ENCODE measurements at regions not wholly inside any gene's neighbourhood (a gene's known extent, or its start where the extent isn't known, plus 50 kb on each side); places are given as distances from the start of the nearest gene placed in this dataset.
A peak's percentile ranks its signal among the peaks of the same experiment; 100 is the strongest.

- ATAC-seq (replicated peaks in 1 of 4), result peak in 2 of 4 experiments; percentile 26 to 38
- Histone ChIP-seq H3K4me1 (ENCODE audit: control insufficient read depth in 1 of 2, extremely low read depth in 1 of 2, insufficient read depth in 2 of 2, low read length in 2 of 2) (peaks cover 0 to 3% of the 10 kb centered on the region in 2 experiments), H3K4me3 (ENCODE audit: control insufficient read depth in 1 of 2, extremely low read depth in 1 of 2, low read length in 1 of 2) (no peak overlapping the region), H3K27ac (ENCODE audit: low read length) (peak overlapping the region; percentile 57), H3K9me3 (no peaks in the 10 kb centered on the region), H3K36me3 (ENCODE audit: control insufficient read depth in 2 of 2, extremely low read depth in 1 of 2, insufficient read depth in 1 of 2, low read length in 1 of 2) (no peaks in the 10 kb centered on the region), H3K27me3 (replicated peaks in 1 of 2; ENCODE audit: control insufficient read depth in 2 of 2, extremely low read depth in 1 of 2, insufficient read depth in 2 of 2, low read length in 1 of 2) (no peaks in the 10 kb centered on the region)
- DNase-seq, result peak in 1 of 35 experiments; percentile 24
- Mint-ChIP-seq H3K4me1 (peaks cover 11 to 18% (median 17%) of the 10 kb centered on the region in 3 donors), H3K36me3 (no peaks in the 10 kb centered on the region), H3K27me3 (no peaks in the 10 kb centered on the region), H3K4me3 (peak overlapping the region; percentile 24 to 71 (median 49)), H3K9me3 (peaks cover 0 to 5% (median under 1%) of the 10 kb centered on the region in 3 donors), H3K27ac (peak overlapping the region; percentile 78 to 90)
- POLR2A ChIA-PET, result interaction anchor here in 1 of 2 donors (0.5 kb wide), 1 partner anchor 134 kb away, joined by 3 read pairs; no protein-coding TSS in a partner anchor
- CTCF ChIA-PET, result interaction anchor here in 1 of 2 donors (0.9 kb wide), 1 partner anchor 224 kb away, joined by 3 read pairs; no protein-coding TSS in a partner anchor
- WGBS (ENCODE audit: insufficient coverage), result 60% methylated on average over 2 of the region's 2 CpGs
Observed at GRCh38 chr2:234243871-234244565, 193.5 kb downstream of the SPP2 start.

GRCh38 chr2:234242459-234242836, 191.9 kb downstream of the SPP2 start:
- H3K4me1 ChIP-seq (ENCODE audit: control insufficient read depth in 1 of 2, extremely low read depth in 1 of 2, insufficient read depth in 2 of 2, low read length in 2 of 2), result peaks cover 0 to 3% of the 10 kb centered on the region in 2 experiments
- ChIA-PET CTCF (no interaction called here), POLR2A (no interaction called here)
- peaks cover 0 to 10% (median 2%) of the 10 kb centered on the region in 3 donors for H3K9me3 Mint-ChIP-seq
- H3K27me3 ChIP-seq (replicated peaks in 1 of 2; ENCODE audit: control insufficient read depth in 2 of 2, extremely low read depth in 1 of 2, insufficient read depth in 2 of 2, low read length in 1 of 2), result no peaks in the 10 kb centered on the region
- no peaks in the 10 kb centered on the region for H3K36me3 ChIP-seq (ENCODE audit: control insufficient read depth in 2 of 2, extremely low read depth in 1 of 2, insufficient read depth in 1 of 2, low read length in 1 of 2)
- WGBS (ENCODE audit: insufficient coverage), result no CpG with 5 or more reads among the region's 3 CpGs
- H3K27me3 Mint-ChIP-seq, result no peaks in the 10 kb centered on the region
- H3K27ac ChIP-seq (ENCODE audit: low read length), result no peak overlapping the region
- no peaks in the 10 kb centered on the region for H3K36me3 Mint-ChIP-seq
- peaks cover 11 to 18% (median 17%) of the 10 kb centered on the region in 3 donors for H3K4me1 Mint-ChIP-seq
- H3K4me3 ChIP-seq (ENCODE audit: control insufficient read depth in 1 of 2, extremely low read depth in 1 of 2, low read length in 1 of 2), result no peak overlapping the region
- ATAC-seq (replicated peaks in 1 of 4), result no peak
- DNase-seq, result no peak
- H3K9me3 ChIP-seq, result no peaks in the 10 kb centered on the region
- no peak overlapping the region for H3K4me3 Mint-ChIP-seq
- H3K27ac Mint-ChIP-seq, result no peak overlapping the region

GRCh38 chr2:234241656-234242458, 191.4 kb downstream of the SPP2 start:
- 100% methylated on average over 1 of the region's 13 CpGs for WGBS (ENCODE audit: insufficient coverage)
- CTCF ChIA-PET, result interaction anchor here in 1 of 2 donors (0.6 kb wide), 1 partner anchor 213 kb away, joined by 3 read pairs; no protein-coding TSS in a partner anchor
- no peak for ATAC-seq (replicated peaks in 1 of 4)
- Mint-ChIP-seq H3K9me3 (peaks cover 0 to 10% (median 2%) of the 10 kb centered on the region in 3 donors), H3K4me1 (peaks cover 11 to 18% (median 17%) of the 10 kb centered on the region in 3 donors), H3K36me3 (no peaks in the 10 kb centered on the region), H3K4me3 (no peak overlapping the region), H3K27ac (no peak overlapping the region), H3K27me3 (no peaks in the 10 kb centered on the region)
- H3K27me3 ChIP-seq (replicated peaks in 1 of 2; ENCODE audit: control insufficient read depth in 2 of 2, extremely low read depth in 1 of 2, insufficient read depth in 2 of 2, low read length in 1 of 2), result no peaks in the 10 kb centered on the region
- POLR2A ChIA-PET, result no interaction called here
- no peak for DNase-seq
- no peaks in the 10 kb centered on the region for H3K36me3 ChIP-seq (ENCODE audit: control insufficient read depth in 2 of 2, extremely low read depth in 1 of 2, insufficient read depth in 1 of 2, low read length in 1 of 2)
- H3K4me3 ChIP-seq (ENCODE audit: control insufficient read depth in 1 of 2, extremely low read depth in 1 of 2, low read length in 1 of 2), result no peak overlapping the region
- H3K27ac ChIP-seq (ENCODE audit: low read length), result no peak overlapping the region
- H3K4me1 ChIP-seq (ENCODE audit: control insufficient read depth in 1 of 2, extremely low read depth in 1 of 2, insufficient read depth in 2 of 2, low read length in 2 of 2), result peaks cover 0 to 3% of the 10 kb centered on the region in 2 experiments
- H3K9me3 ChIP-seq, result no peaks in the 10 kb centered on the region

GRCh38 chr2:234240917-234241316, 190.4 kb downstream of the SPP2 start:
- H3K4me1 Mint-ChIP-seq, result peaks cover 11 to 18% (median 17%) of the 10 kb centered on the region in 3 donors
- no peak overlapping the region for H3K4me3 ChIP-seq (ENCODE audit: control insufficient read depth in 1 of 2, extremely low read depth in 1 of 2, low read length in 1 of 2)
- DNase-seq (no peak), ATAC-seq (replicated peaks in 1 of 4) (no peak)
- H3K27ac ChIP-seq (ENCODE audit: low read length), result no peak overlapping the region
- ChIA-PET POLR2A (no interaction called here), CTCF (interaction anchor here in 1 of 2 donors (0.6 kb wide), 1 partner anchor 1518 kb away, joined by 6 read pairs; no protein-coding TSS in a partner anchor)
- H3K4me3 Mint-ChIP-seq, result no peak overlapping the region
- no peaks in the 10 kb centered on the region for H3K36me3 Mint-ChIP-seq
- H3K4me1 ChIP-seq (ENCODE audit: control insufficient read depth in 1 of 2, extremely low read depth in 1 of 2, insufficient read depth in 2 of 2, low read length in 2 of 2), result peaks cover 0 to 3% of the 10 kb centered on the region in 2 experiments
- H3K27me3 ChIP-seq (replicated peaks in 1 of 2; ENCODE audit: control insufficient read depth in 2 of 2, extremely low read depth in 1 of 2, insufficient read depth in 2 of 2, low read length in 1 of 2), result no peaks in the 10 kb centered on the region
- WGBS (ENCODE audit: insufficient coverage), result 100% methylated on average over 1 of the region's 2 CpGs
- H3K9me3 Mint-ChIP-seq, result peaks cover 0 to 10% (median 2%) of the 10 kb centered on the region in 3 donors
- H3K9me3 ChIP-seq, result no peaks in the 10 kb centered on the region
- H3K27me3 Mint-ChIP-seq, result no peaks in the 10 kb centered on the region
- no peak overlapping the region for H3K27ac Mint-ChIP-seq
- H3K36me3 ChIP-seq (ENCODE audit: control insufficient read depth in 2 of 2, extremely low read depth in 1 of 2, insufficient read depth in 1 of 2, low read length in 1 of 2), result no peaks in the 10 kb centered on the region

GRCh38 chr2:234235191-234235590, 184.7 kb downstream of the SPP2 start:
- Histone ChIP-seq H3K9me3 (no peaks in the 10 kb centered on the region), H3K4me3 (ENCODE audit: control insufficient read depth in 1 of 2, extremely low read depth in 1 of 2, low read length in 1 of 2) (no peak overlapping the region), H3K4me1 (ENCODE audit: control insufficient read depth in 1 of 2, extremely low read depth in 1 of 2, insufficient read depth in 2 of 2, low read length in 2 of 2) (no peaks in the 10 kb centered on the region), H3K27me3 (replicated peaks in 1 of 2; ENCODE audit: control insufficient read depth in 2 of 2, extremely low read depth in 1 of 2, insufficient read depth in 2 of 2, low read length in 1 of 2) (no peaks in the 10 kb centered on the region), H3K36me3 (ENCODE audit: control insufficient read depth in 2 of 2, extremely low read depth in 1 of 2, insufficient read depth in 1 of 2, low read length in 1 of 2) (no peaks in the 10 kb centered on the region), H3K27ac (ENCODE audit: low read length) (no peak overlapping the region)
- no peaks in the 10 kb centered on the region for H3K27me3 Mint-ChIP-seq
- no peak overlapping the region for H3K27ac Mint-ChIP-seq
- H3K4me1 Mint-ChIP-seq, result no peaks in the 10 kb centered on the region
- H3K9me3 Mint-ChIP-seq, result peaks cover 0 to 10% (median 2%) of the 10 kb centered on the region in 3 donors
- no peak for DNase-seq
- no peak overlapping the region for H3K4me3 Mint-ChIP-seq
- H3K36me3 Mint-ChIP-seq, result no peaks in the 10 kb centered on the region
- POLR2A ChIA-PET, result interaction anchor here in 1 of 2 donors (0.6 kb wide), 2 partner anchors 107 to 209 kb away, joined by 8 to 9 read pairs; no protein-coding TSS in a partner anchor
- CTCF ChIA-PET, result no interaction called here
- ATAC-seq (replicated peaks in 1 of 4), result no peak

GRCh38 chr2:234231460-234231859, 181.0 kb downstream of the SPP2 start:
- POLR2A ChIA-PET, result no interaction called here
- ATAC-seq (replicated peaks in 1 of 4), result no peak
- 100% methylated on average over 1 of the region's 1 CpG for WGBS (ENCODE audit: insufficient coverage)
- Histone ChIP-seq H3K4me3 (ENCODE audit: control insufficient read depth in 1 of 2, extremely low read depth in 1 of 2, low read length in 1 of 2) (no peak overlapping the region), H3K4me1 (ENCODE audit: control insufficient read depth in 1 of 2, extremely low read depth in 1 of 2, insufficient read depth in 2 of 2, low read length in 2 of 2) (no peaks in the 10 kb centered on the region), H3K36me3 (ENCODE audit: control insufficient read depth in 2 of 2, extremely low read depth in 1 of 2, insufficient read depth in 1 of 2, low read length in 1 of 2) (no peaks in the 10 kb centered on the region), H3K27me3 (replicated peaks in 1 of 2; ENCODE audit: control insufficient read depth in 2 of 2, extremely low read depth in 1 of 2, insufficient read depth in 2 of 2, low read length in 1 of 2) (no peaks in the 10 kb centered on the region), H3K9me3 (no peaks in the 10 kb centered on the region), H3K27ac (ENCODE audit: low read length) (no peak overlapping the region)
- Mint-ChIP-seq H3K27me3 (no peaks in the 10 kb centered on the region), H3K4me3 (no peak overlapping the region), H3K27ac (no peak overlapping the region), H3K9me3 (no peaks in the 10 kb centered on the region), H3K4me1 (no peaks in the 10 kb centered on the region), H3K36me3 (no peaks in the 10 kb centered on the region)
- CTCF ChIA-PET, result no interaction called here
- DNase-seq, result no peak
